ENCODE measurements at regions not wholly inside any gene's neighbourhood (a gene's known extent, or its start where the extent isn't known, plus 50 kb on each side); places are given as distances from the start of the nearest gene placed in this dataset.

DNA sequence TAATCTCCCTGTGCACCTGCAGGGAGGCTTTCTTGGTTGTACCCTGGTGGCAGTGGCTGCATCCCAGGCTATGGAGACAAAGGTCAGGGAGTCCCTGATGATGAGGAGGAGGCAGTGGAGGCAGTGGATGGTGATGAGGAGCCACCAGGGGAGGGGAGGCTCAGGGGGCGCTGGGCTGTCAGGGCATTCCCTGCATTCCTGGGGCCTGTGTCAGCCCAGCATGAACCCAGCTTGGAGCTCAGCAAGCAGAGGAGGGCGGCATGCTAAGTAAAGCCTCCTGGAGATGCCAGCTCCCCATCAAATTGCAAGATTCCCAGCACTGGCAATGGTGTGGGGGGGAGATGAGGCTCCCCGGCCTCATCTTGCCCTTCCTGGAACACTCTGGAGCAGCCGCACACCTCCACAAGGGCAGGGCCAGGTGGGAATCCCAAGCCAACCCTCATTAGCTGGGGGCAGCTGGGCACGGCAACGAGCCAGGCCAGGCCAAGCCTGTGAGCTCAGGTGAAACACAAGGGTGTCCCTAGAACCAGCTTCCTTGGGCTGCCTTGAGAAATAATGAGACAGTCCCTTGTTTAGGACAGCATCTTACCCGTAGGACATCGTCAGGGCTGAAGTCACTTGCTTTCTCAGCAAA is 469.5 kb downstream of the MATN1 start:
- CTCF ChIA-PET, result interaction anchor here (1.0 kb wide), 1 partner anchor 126 kb away, joined by 3 read pairs; no protein-coding TSS in a partner anchor
- RAD21 ChIA-PET (ENCODE audit: low non-redundant PET in 1 of 2, low total read pairs in 2 of 2, uncharacterized antibody in 2 of 2, unreplicated experiment in 2 of 2), result no interaction called here
- H4K20me1 ChIP-seq (ENCODE audit: insufficient read depth), result no peaks in the 10 kb centered on the region
- no peak for DNase-seq (ENCODE audit: low read depth, low spot score)
- H3K9ac ChIP-seq (ENCODE audit: low read length), result no peak overlapping the region
- H3K36me3 ChIP-seq (ENCODE audit: control insufficient read depth in 1 of 2, insufficient read depth in 2 of 2, low read length in 2 of 2), result no peaks in the 10 kb centered on the region
- H2AFZ ChIP-seq (ENCODE audit: low read depth, low read length, poor library complexity, severe bottlenecking), result no peak overlapping the region
- H3K4me3 ChIP-seq (replicated peaks in 1 of 2; ENCODE audit: low read depth in 1 of 2, low read length in 2 of 2), result no peak overlapping the region
- ATAC-seq, result no peak
- H3K27ac ChIP-seq (ENCODE audit: low read depth, low read length), result no peak overlapping the region
- H3K9me3 ChIP-seq (ENCODE audit: control insufficient read depth in 1 of 2, insufficient read depth in 1 of 2, low read depth in 1 of 2, low read length in 2 of 2), result no peaks in the 10 kb centered on the region
- TF ChIP-seq ZNF274 (IDR thresholded peaks at IDR 0.05; ENCODE audit: low read depth, low read length), result no peak
- TF ChIP-seq SIN3A (IDR thresholded peaks at IDR 0.05; ENCODE audit: low read depth), result no peak
- TF ChIP-seq EGR1 (IDR thresholded peaks at IDR 0.05; ENCODE audit: low read depth), result no peak
- no peak for TF ChIP-seq ZFX (IDR thresholded peaks at IDR 0.05)
- TF ChIP-seq EZH2phosphoT487 (IDR thresholded peaks at IDR 0.05; ENCODE audit: borderline replicate concordance), result no peak
- no peak for TF ChIP-seq RAD21 (IDR thresholded peaks at IDR 0.05; ENCODE audit: low read depth)
- no peak for TF ChIP-seq CBX3 (IDR thresholded peaks at IDR 0.05; ENCODE audit: low read depth)
- TF ChIP-seq, protein P1, sequence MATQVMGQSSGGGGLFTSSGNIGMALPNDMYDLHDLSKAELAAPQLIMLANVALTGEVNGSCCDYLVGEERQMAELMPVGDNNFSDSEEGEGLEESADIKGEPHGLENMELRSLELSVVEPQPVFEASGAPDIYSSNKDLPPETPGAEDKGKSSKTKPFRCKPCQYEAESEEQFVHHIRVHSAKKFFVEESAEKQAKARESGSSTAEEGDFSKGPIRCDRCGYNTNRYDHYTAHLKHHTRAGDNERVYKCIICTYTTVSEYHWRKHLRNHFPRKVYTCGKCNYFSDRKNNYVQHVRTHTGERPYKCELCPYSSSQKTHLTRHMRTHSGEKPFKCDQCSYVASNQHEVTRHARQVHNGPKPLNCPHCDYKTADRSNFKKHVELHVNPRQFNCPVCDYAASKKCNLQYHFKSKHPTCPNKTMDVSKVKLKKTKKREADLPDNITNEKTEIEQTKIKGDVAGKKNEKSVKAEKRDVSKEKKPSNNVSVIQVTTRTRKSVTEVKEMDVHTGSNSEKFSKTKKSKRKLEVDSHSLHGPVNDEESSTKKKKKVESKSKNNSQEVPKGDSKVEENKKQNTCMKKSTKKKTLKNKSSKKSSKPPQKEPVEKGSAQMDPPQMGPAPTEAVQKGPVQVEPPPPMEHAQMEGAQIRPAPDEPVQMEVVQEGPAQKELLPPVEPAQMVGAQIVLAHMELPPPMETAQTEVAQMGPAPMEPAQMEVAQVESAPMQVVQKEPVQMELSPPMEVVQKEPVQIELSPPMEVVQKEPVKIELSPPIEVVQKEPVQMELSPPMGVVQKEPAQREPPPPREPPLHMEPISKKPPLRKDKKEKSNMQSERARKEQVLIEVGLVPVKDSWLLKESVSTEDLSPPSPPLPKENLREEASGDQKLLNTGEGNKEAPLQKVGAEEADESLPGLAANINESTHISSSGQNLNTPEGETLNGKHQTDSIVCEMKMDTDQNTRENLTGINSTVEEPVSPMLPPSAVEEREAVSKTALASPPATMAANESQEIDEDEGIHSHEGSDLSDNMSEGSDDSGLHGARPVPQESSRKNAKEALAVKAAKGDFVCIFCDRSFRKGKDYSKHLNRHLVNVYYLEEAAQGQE (IDR thresholded peaks at IDR 0.05; ENCODE audit: low read depth), result no peak
- TF ChIP-seq, protein P2, sequence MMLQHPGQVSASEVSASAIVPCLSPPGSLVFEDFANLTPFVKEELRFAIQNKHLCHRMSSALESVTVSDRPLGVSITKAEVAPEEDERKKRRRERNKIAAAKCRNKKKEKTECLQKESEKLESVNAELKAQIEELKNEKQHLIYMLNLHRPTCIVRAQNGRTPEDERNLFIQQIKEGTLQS (IDR thresholded peaks at IDR 0.05), result no peak
- TF ChIP-seq CEBPB (IDR thresholded peaks at IDR 0.05; ENCODE audit: low read depth), result no peak
- TF ChIP-seq POLR2AphosphoS5 (IDR thresholded peaks at IDR 0.05; ENCODE audit: low read depth, low read length), result no peak
- TF ChIP-seq EZH2 (IDR thresholded peaks at IDR 0.05), result no peak
- TF ChIP-seq SP1 (IDR thresholded peaks at IDR 0.05; ENCODE audit: low read depth), result no peak
- TF ChIP-seq YY1 (IDR thresholded peaks at IDR 0.05; ENCODE audit: extremely low read depth, insufficient replicate concordance, low read depth, low read length), result no peak
- TF ChIP-seq ELF1 (IDR thresholded peaks at IDR 0.05; ENCODE audit: borderline replicate concordance, low read depth), result no peak
- TF ChIP-seq FOSL1 (IDR thresholded peaks at IDR 0.05; ENCODE audit: low read depth), result no peak
- TF ChIP-seq, protein P3, sequence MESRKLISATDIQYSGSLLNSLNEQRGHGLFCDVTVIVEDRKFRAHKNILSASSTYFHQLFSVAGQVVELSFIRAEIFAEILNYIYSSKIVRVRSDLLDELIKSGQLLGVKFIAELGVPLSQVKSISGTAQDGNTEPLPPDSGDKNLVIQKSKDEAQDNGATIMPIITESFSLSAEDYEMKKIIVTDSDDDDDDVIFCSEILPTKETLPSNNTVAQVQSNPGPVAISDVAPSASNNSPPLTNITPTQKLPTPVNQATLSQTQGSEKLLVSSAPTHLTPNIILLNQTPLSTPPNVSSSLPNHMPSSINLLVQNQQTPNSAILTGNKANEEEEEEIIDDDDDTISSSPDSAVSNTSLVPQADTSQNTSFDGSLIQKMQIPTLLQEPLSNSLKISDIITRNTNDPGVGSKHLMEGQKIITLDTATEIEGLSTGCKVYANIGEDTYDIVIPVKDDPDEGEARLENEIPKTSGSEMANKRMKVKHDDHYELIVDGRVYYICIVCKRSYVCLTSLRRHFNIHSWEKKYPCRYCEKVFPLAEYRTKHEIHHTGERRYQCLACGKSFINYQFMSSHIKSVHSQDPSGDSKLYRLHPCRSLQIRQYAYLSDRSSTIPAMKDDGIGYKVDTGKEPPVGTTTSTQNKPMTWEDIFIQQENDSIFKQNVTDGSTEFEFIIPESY (IDR thresholded peaks at IDR 0.05; ENCODE audit: extremely low read depth, insufficient replicate concordance, low read length), result no peak
- TF ChIP-seq, protein P4, sequence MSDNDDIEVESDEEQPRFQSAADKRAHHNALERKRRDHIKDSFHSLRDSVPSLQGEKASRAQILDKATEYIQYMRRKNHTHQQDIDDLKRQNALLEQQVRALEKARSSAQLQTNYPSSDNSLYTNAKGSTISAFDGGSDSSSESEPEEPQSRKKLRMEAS (IDR thresholded peaks at IDR 0.05), result no peak
- H3K79me2 ChIP-seq (ENCODE audit: insufficient read depth, low read length), result no peaks in the 10 kb centered on the region
- H3K9me2 ChIP-seq (ENCODE audit: insufficient read depth), result no peaks in the 10 kb centered on the region
- H3K4me2 ChIP-seq (ENCODE audit: low read length), result no peak overlapping the region
- no TSS peak for BruUV-seq (replicated peaks)
- H3K27me3 ChIP-seq (ENCODE audit: insufficient read depth, low read length), result peaks cover 46% of the 10 kb centered on the region
- H3K4me1 ChIP-seq (ENCODE audit: control insufficient read depth in 1 of 2, insufficient read depth in 2 of 2, low read length in 2 of 2), result no peaks in the 10 kb centered on the region
- intact Hi-C loops (cut with micrococcal nuclease), result no loop called here
- POLR2A ChIA-PET, result no interaction called here

Measured in HCT116 (cell line).